ENCODE measurements at regions not wholly inside any gene's neighbourhood (a gene's known extent, or its start where the extent isn't known, plus 50 kb on each side); places are given as distances from the start of the nearest gene placed in this dataset.

DNA sequence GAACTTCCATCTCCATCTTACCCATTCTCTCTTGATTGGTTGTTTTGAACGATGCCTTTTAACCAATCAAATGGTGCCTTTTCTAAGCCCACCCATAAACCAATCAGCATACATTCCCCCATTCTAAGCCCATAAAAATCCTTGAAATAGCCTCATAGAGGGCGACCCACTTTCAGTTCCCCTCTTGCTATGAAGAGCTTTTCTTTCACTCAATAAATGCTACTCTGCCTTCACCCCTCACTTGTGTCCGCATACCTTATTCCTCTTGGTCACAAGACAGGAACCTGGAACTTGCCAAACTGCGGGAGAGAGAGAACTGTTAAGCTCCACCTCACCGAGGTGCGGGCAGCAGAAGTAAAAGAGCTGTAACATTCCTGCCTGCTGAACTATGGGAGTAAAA, 1602.0 kb upstream of the LRRTM3 start:
- Histone ChIP-seq H3K27me3 (ENCODE audit: control insufficient read depth, insufficient read depth, low read length, poor library complexity, severe bottlenecking) (no peaks in the 10 kb centered on the region), H3K9me3 (ENCODE audit: control insufficient read depth, low read length) (no peaks in the 10 kb centered on the region), H3K4me3 (ENCODE audit: low read length) (no peak overlapping the region), H3K4me1 (ENCODE audit: control insufficient read depth, insufficient read depth, low read length) (peaks cover 13% of the 10 kb centered on the region), H3K36me3 (ENCODE audit: control insufficient read depth, insufficient read depth, low read length) (no peaks in the 10 kb centered on the region), H3K27ac (ENCODE audit: low read depth, low read length) (no peak overlapping the region), H3K9ac (ENCODE audit: extremely low read depth, low read length, poor library complexity, severe bottlenecking) (no peak overlapping the region)
- DNase-seq, result no peak
- WGBS, 2 experiments (ENCODE audit: insufficient coverage in 1 of 2, insufficient read length in 1 of 2), result 79 to 95% methylated on average over 4 to 6 of the region's 6 CpGs
- peaks cover 37% of the 10 kb centered on the region for H3K4me1 Mint-ChIP-seq
- no peaks in the 10 kb centered on the region for H3K27me3 Mint-ChIP-seq (ENCODE audit: insufficient read depth)
- peaks cover 3% of the 10 kb centered on the region for H3K9me3 Mint-ChIP-seq
- TF ChIP-seq, protein P1, sequence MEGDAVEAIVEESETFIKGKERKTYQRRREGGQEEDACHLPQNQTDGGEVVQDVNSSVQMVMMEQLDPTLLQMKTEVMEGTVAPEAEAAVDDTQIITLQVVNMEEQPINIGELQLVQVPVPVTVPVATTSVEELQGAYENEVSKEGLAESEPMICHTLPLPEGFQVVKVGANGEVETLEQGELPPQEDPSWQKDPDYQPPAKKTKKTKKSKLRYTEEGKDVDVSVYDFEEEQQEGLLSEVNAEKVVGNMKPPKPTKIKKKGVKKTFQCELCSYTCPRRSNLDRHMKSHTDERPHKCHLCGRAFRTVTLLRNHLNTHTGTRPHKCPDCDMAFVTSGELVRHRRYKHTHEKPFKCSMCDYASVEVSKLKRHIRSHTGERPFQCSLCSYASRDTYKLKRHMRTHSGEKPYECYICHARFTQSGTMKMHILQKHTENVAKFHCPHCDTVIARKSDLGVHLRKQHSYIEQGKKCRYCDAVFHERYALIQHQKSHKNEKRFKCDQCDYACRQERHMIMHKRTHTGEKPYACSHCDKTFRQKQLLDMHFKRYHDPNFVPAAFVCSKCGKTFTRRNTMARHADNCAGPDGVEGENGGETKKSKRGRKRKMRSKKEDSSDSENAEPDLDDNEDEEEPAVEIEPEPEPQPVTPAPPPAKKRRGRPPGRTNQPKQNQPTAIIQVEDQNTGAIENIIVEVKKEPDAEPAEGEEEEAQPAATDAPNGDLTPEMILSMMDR (conservative IDR thresholded peaks at IDR 0.05), result no peak
- no peak overlapping the region for H3K4me3 Mint-ChIP-seq
- H3K36me3 Mint-ChIP-seq (ENCODE audit: low read depth), result peaks cover 4% of the 10 kb centered on the region
- H3K27ac Mint-ChIP-seq, result no peak overlapping the region

DNA sequence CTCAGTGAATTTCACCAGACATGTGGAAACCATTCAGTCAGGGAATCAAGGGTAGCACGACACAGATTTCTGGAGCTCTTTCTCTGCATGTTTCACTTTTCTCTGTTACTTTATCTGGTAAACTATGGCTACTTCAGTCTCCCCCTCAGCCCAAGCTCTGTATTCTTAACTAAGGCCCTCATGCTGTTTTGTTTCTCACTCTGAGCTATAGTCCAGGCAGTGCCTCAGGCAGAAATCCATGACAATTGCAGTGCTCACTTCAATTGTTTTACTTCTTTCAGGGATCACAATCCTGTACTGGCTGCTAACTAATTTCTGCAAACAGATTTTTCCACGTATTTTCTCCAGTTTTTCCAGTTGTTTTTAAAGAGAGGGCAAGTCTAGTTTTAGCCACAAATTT, 1599.9 kb upstream of the LRRTM3 start:
- Mint-ChIP-seq H3K36me3 (ENCODE audit: low read depth) (peaks cover 4% of the 10 kb centered on the region), H3K27ac (peak overlapping the region; percentile 16), H3K9me3 (peaks cover 3% of the 10 kb centered on the region), H3K4me3 (no peak overlapping the region), H3K4me1 (peaks cover 19% of the 10 kb centered on the region), H3K27me3 (ENCODE audit: insufficient read depth) (no peaks in the 10 kb centered on the region)
- TF ChIP-seq, protein P1 (conservative IDR thresholded peaks at IDR 0.05), result no peak
- WGBS, 2 experiments (ENCODE audit: insufficient coverage in 1 of 2, insufficient read length in 1 of 2), result 14 to 63% methylated on average over 1 to 2 of the region's 2 CpGs
- H3K9ac ChIP-seq (ENCODE audit: extremely low read depth, low read length, poor library complexity, severe bottlenecking), result no peak overlapping the region
- H3K4me1 ChIP-seq (ENCODE audit: control insufficient read depth, insufficient read depth, low read length), result peaks cover 13% of the 10 kb centered on the region
- DNase-seq, result peak; percentile 53
- no peaks in the 10 kb centered on the region for H3K36me3 ChIP-seq (ENCODE audit: control insufficient read depth, insufficient read depth, low read length)
- no peaks in the 10 kb centered on the region for H3K9me3 ChIP-seq (ENCODE audit: control insufficient read depth, low read length)
- no peaks in the 10 kb centered on the region for H3K27me3 ChIP-seq (ENCODE audit: control insufficient read depth, insufficient read depth, low read length, poor library complexity, severe bottlenecking)
- H3K27ac ChIP-seq (ENCODE audit: low read depth, low read length), result no peak overlapping the region
- H3K4me3 ChIP-seq (ENCODE audit: low read length), result peak overlapping the region; percentile 10

DNA sequence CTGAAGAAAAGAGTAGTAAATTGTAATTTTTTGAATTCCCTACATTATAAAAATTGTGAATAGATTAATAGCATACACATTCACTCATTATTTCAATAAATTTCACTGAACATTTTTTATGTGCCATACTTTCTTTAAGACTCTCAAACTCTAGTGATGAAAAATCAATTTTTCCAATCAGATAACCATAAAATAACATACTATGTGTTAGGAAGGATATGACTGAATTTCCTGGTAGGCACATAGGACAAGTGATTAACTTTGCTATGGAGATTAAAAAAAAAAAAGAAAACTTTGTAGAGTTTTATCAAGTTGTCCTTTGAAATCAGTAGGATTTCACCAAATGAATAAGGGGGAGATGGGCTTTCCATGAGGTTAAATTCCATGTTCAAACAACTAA, 1597.3 kb upstream of the LRRTM3 start:
- H3K4me1 Mint-ChIP-seq, result peaks cover 19% of the 10 kb centered on the region
- no peak overlapping the region for H3K27ac ChIP-seq (ENCODE audit: low read depth, low read length)
- no peaks in the 10 kb centered on the region for H3K9me3 ChIP-seq (ENCODE audit: control insufficient read depth, low read length)

More for the DNA sequence above, 1597.3 kb upstream of the LRRTM3 start:
- Histone ChIP-seq H3K4me1 (ENCODE audit: control insufficient read depth, insufficient read depth, low read length) (peaks cover 13% of the 10 kb centered on the region), H3K36me3 (ENCODE audit: control insufficient read depth, insufficient read depth, low read length) (no peaks in the 10 kb centered on the region), H3K9ac (ENCODE audit: extremely low read depth, low read length, poor library complexity, severe bottlenecking) (no peak overlapping the region), H3K4me3 (ENCODE audit: low read length) (no peak overlapping the region), H3K27me3 (ENCODE audit: control insufficient read depth, insufficient read depth, low read length, poor library complexity, severe bottlenecking) (peaks cover 14% of the 10 kb centered on the region)
- TF ChIP-seq, protein P1 (conservative IDR thresholded peaks at IDR 0.05), result no peak
- Mint-ChIP-seq H3K9me3 (peaks cover 3% of the 10 kb centered on the region), H3K4me3 (no peak overlapping the region), H3K27me3 (ENCODE audit: insufficient read depth) (no peaks in the 10 kb centered on the region), H3K36me3 (ENCODE audit: low read depth) (peaks cover 4% of the 10 kb centered on the region), H3K27ac (no peak overlapping the region)
- no peak for DNase-seq
